H1 (cell line): ENCODE measurements at regions not wholly inside any gene's neighbourhood (a gene's known extent, or its start where the extent isn't known, plus 50 kb on each side); places are given as distances from the start of the nearest gene placed in this dataset.

Experiments used
- CTCF ChIA-PET: fragments of 300-600 bp; sonication (Branson Sonifier 250); formaldehyde crosslinking; loops from one replicate; lab custom pipeline; 2021; ENCODE audit not compliant: partially characterized antibody; lab: Charles Lee
- POLR2A ChIA-PET: fragments of 300-600 bp; sonication (Branson Sonifier 250); formaldehyde crosslinking; loops from one replicate; lab custom pipeline; 2021; ENCODE audit warnings: inconsistent platforms; ENCODE audit not compliant: partially characterized antibody; lab: Charles Lee
- DNase-seq, 2 experiments: peaks; one replicate each; pipeline versions ENCODE4 v3.0.0 to v3.0.0-alpha.2; 2010 to 2022; ENCODE audit warnings: low spot score in 2 of 2, low read depth in 1 of 2, mixed read lengths in 1 of 2
- FAIRE-seq: peaks from 2 replicates; lab custom pipeline; 2011; peaks lifted over from hg19 to GRCh38; lab: Jason Lieb, UNC
- H2AFZ ChIP-seq: 2 replicates; pipeline ENCODE4 v1.8.1; 2012; ENCODE audit warnings: low read length, inconsistent platforms
- H2AK5ac ChIP-seq: 2 replicates; pipeline ENCODE4 v1.6.1; 2013; ENCODE audit warnings: low read depth, low read length
- H2BK120ac ChIP-seq: replicated peaks from 2 replicates; pipeline ENCODE3; 2013; ENCODE audit warnings: low read depth, low read length, inconsistent platforms
- H2BK12ac ChIP-seq: 2 replicates; pipeline ENCODE4 v1.6.1; 2013; ENCODE audit warnings: low read depth, low read length
- H2BK15ac ChIP-seq: 2 replicates; pipeline ENCODE4 v1.6.1; 2013; ENCODE audit warnings: low read length
- H2BK20ac ChIP-seq: 2 replicates; pipeline ENCODE4 v1.6.1; 2013; ENCODE audit warnings: low read length
- H2BK5ac ChIP-seq: 2 replicates; pipeline ENCODE4 v1.6.1; 2013; ENCODE audit warnings: low read depth, low read length
- H3K14ac ChIP-seq: 2 replicates; pipeline ENCODE4 v1.6.1; 2013; ENCODE audit warnings: inconsistent platforms; ENCODE audit not compliant: insufficient read length
- H3K18ac ChIP-seq: 2 replicates; pipeline ENCODE4 v1.6.1; 2013; ENCODE audit warnings: low read length; ENCODE audit errors: extremely low read depth
- H3K23ac ChIP-seq: 2 replicates; pipeline ENCODE4 v1.6.1; 2013; ENCODE audit warnings: inconsistent platforms; ENCODE audit not compliant: insufficient read length
- H3K23me2 ChIP-seq: 2 replicates; pipeline ENCODE4 v1.6.1; 2013; ENCODE audit warnings: low read depth, low read length
- H3K27ac ChIP-seq: 2 replicates; pipeline ENCODE4 v1.6.1; 2011; ENCODE audit warnings: low read depth, low read length, inconsistent platforms
- H3K27me3 ChIP-seq, 4 experiments: replicated peaks in 1 of 4; 1 replicate in 1 of 4; 2 replicates in 3 of 4; pipeline versions ENCODE4 v1.6.1 to v1.8.1; 2011 to 2013; ENCODE audit warnings: low read length in 3 of 4, mild to moderate bottlenecking in 3 of 4, inconsistent platforms in 2 of 4, mixed read lengths in 2 of 4, moderate library complexity in 1 of 4; ENCODE audit not compliant: control insufficient read depth in 3 of 4, insufficient read depth in 3 of 4; ENCODE audit errors: extremely low read depth in 1 of 4
- H3K36me3 ChIP-seq, 4 experiments: 2 replicates each; pipeline versions ENCODE4 v1.6.1 to v1.8.1; 2011 to 2013; ENCODE audit warnings: mild to moderate bottlenecking in 4 of 4, low read length in 3 of 4, moderate library complexity in 2 of 4, control low read depth in 1 of 4, inconsistent platforms in 1 of 4; ENCODE audit not compliant: insufficient read depth in 4 of 4, control insufficient read depth in 2 of 4
- H3K4ac ChIP-seq: replicated peaks from 2 replicates; pipeline ENCODE3; 2013; ENCODE audit warnings: low read length, low read depth, mixed read lengths, inconsistent platforms; ENCODE audit not compliant: insufficient read length
- H3K4me1 ChIP-seq, 4 experiments: replicated peaks in 1 of 4; 1 replicate in 1 of 4; 2 replicates in 3 of 4; pipeline versions ENCODE4 v1.6.1 to v1.8.1; 2011 to 2013; ENCODE audit warnings: low read length in 3 of 4, inconsistent platforms in 2 of 4, mixed read lengths in 1 of 4; ENCODE audit not compliant: insufficient read depth in 4 of 4, control insufficient read depth in 3 of 4
- H3K4me2 ChIP-seq, 2 experiments: 2 replicates each; pipeline versions ENCODE4 v1.6.1 to v1.8.1; 2011 to 2013; ENCODE audit warnings: low read depth in 2 of 2, low read length in 2 of 2, control low read depth in 1 of 2, inconsistent platforms in 1 of 2, mild to moderate bottlenecking in 1 of 2; ENCODE audit not compliant: insufficient read depth in 1 of 2
- H3K4me3 ChIP-seq, 4 experiments: fragments of 200-600, 300-600 bp in 1 of 4; sonication (generic), shearing (Covaris generic), sonication (Bioruptor Twin) in 1 of 4; 2 replicates each; pipeline versions ENCODE4 v1.5.1 to v1.8.1; 2011 to 2016; ENCODE audit warnings: low read length in 4 of 4, low read depth in 3 of 4, control low read depth in 2 of 4, inconsistent platforms in 2 of 4, mild to moderate bottlenecking in 2 of 4, mixed read lengths in 1 of 4, moderate library complexity in 1 of 4; ENCODE audit not compliant: insufficient read depth in 2 of 4; ENCODE audit errors: extremely low read depth in 1 of 4
- H3K56ac ChIP-seq: replicated peaks from 2 replicates; pipeline ENCODE3; 2013; ENCODE audit warnings: low read depth, mild to moderate bottlenecking, mixed read lengths, low read length, inconsistent platforms; ENCODE audit not compliant: insufficient read length
- H3K79me1 ChIP-seq: 2 replicates; pipeline ENCODE4 v1.6.1; 2013; ENCODE audit warnings: low read depth, low read length, control low read depth
- H3K79me2 ChIP-seq, 2 experiments: 2 replicates each; pipeline versions ENCODE4 v1.6.1 to v1.8.1; 2012 to 2013; ENCODE audit warnings: low read length in 2 of 2, mild to moderate bottlenecking in 2 of 2, inconsistent platforms in 1 of 2; ENCODE audit not compliant: insufficient read depth in 2 of 2, control insufficient read depth in 1 of 2
- H3K9ac ChIP-seq, 4 experiments: replicated peaks in 1 of 4; 1 replicate in 1 of 4; 2 replicates in 3 of 4; pipeline versions ENCODE4 v1.6.1 to v1.8.1; 2011 to 2013; ENCODE audit warnings: low read depth in 3 of 4, low read length in 3 of 4, control low read depth in 2 of 4, mild to moderate bottlenecking in 2 of 4, moderate library complexity in 2 of 4, inconsistent platforms in 1 of 4; ENCODE audit errors: extremely low read depth in 1 of 4
- H3K9me3 ChIP-seq, 2 experiments: 2 replicates each; pipeline versions ENCODE4 v1.6.1 to v1.8.1; 2012 to 2013; ENCODE audit warnings: mild to moderate bottlenecking in 2 of 2, moderate library complexity in 2 of 2, control low read depth in 1 of 2, inconsistent platforms in 1 of 2, low read depth in 1 of 2, low read length in 1 of 2, mixed read lengths in 1 of 2; ENCODE audit not compliant: insufficient read depth in 2 of 2
- H4K20me1 ChIP-seq, 2 experiments: replicated peaks in 1 of 2; 2 replicates each; pipeline versions ENCODE3 to v1.8.1; 2011 to 2013; ENCODE audit warnings: inconsistent platforms in 2 of 2, low read length in 2 of 2, mild to moderate bottlenecking in 1 of 2; ENCODE audit not compliant: insufficient read depth in 2 of 2, control insufficient read depth in 1 of 2
- H4K5ac ChIP-seq: 2 replicates; pipeline ENCODE4 v1.6.1; 2013; ENCODE audit warnings: low read length, low read depth, mixed read lengths, inconsistent platforms; ENCODE audit not compliant: insufficient read length
- H4K8ac ChIP-seq: 2 replicates; pipeline ENCODE4 v1.8.0; 2013; ENCODE audit warnings: mild to moderate bottlenecking, moderate library complexity, low read length, inconsistent platforms; ENCODE audit not compliant: insufficient read depth; ENCODE audit errors: extremely low read depth
- H4K91ac ChIP-seq: replicated peaks from 2 replicates; pipeline ENCODE3; 2013; ENCODE audit warnings: low read length, mixed read lengths, inconsistent platforms; ENCODE audit not compliant: insufficient read length
- BCL11A ChIP-seq, 2 experiments: IDR thresholded peaks; one replicate each; pipeline ENCODE4 v1.6.1; 2011; ENCODE audit warnings: low read depth in 2 of 2, low read length in 2 of 2, mild to moderate bottlenecking in 2 of 2
- EP300 ChIP-seq, 2 experiments: IDR thresholded peaks; 1 replicate in 1 of 2; 2 replicates in 1 of 2; pipeline ENCODE4 v1.6.1; 2011 to 2012; ENCODE audit warnings: low read depth in 2 of 2, low read length in 2 of 2, mild to moderate bottlenecking in 2 of 2, borderline replicate concordance in 1 of 2, inconsistent platforms in 1 of 2, moderate library complexity in 1 of 2
- KDM1A ChIP-seq: fragments of 200-600, 300-600 bp; sonication (generic); IDR thresholded peaks from 2 replicates; pipeline ENCODE4 v1.7.1; 2016; ENCODE audit warnings: mild to moderate bottlenecking, low read length, borderline replicate concordance
- MAFK ChIP-seq: IDR thresholded peaks from 2 replicates; pipeline ENCODE4 v1.6.1; 2012; ENCODE audit warnings: low read depth, mild to moderate bottlenecking, improper control_type of control experiment, low read length
- SP2 ChIP-seq: IDR thresholded peaks from 2 replicates; pipeline ENCODE4 v1.6.1; 2012; ENCODE audit warnings: mild to moderate bottlenecking, low read length, inconsistent platforms
- SP4 ChIP-seq: IDR thresholded peaks from 2 replicates; pipeline ENCODE4 v1.6.1; 2012; ENCODE audit warnings: low read length, inconsistent platforms
- WGBS, 2 experiments: shearing (Covaris generic) in 1 of 2; methylation state at CpG; one replicate each; pipeline versions ENCODE4 v1.1.6 to v1.1.7; 2013 to 2015; ENCODE audit warnings: low lambda C conversion rate in 2 of 2, mixed read lengths in 2 of 2, inconsistent platforms in 1 of 2, low coverage in 1 of 2, missing lambda C conversion rate in 1 of 2; ENCODE audit not compliant: insufficient replicate concordance in 2 of 2, insufficient coverage in 1 of 2, insufficient read length in 1 of 2; ENCODE audit errors: extremely low coverage in 1 of 2, missing lambda C conversion rate in 1 of 2; 5-methylcytosine and 5-hydroxymethylcytosine counted together

DNA sequence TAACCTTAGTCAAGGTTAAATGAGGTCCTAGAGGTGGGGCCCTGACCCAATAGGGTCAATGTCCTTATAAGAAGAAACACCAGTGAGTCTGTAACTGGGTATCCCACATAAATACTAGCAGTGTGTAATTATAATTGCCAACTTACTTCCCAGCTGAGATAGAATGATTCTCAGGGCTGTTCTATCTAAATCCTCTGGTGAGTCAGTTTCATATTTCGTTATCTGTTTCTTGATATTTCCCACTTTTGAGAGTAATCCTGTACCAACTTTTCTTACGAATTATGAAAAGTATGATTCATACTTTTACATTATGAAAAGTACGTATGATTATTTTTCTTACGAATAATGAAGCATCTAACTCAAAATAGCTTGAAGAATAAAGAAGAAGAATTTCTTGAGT is 546.8 kb upstream of the NETO1 start:
- Histone ChIP-seq H4K91ac (no peak overlapping the region), H3K4me3 (no peak overlapping the region), H3K18ac (no peak overlapping the region), H3K4me1 (no peaks in the 10 kb centered on the region), H2BK15ac (no peak overlapping the region), H3K36me3 (no peaks in the 10 kb centered on the region), H3K14ac (no peak overlapping the region), H2BK120ac (no peak overlapping the region), H3K79me2 (no peaks in the 10 kb centered on the region), H3K23ac (no peak overlapping the region), H3K9ac (no peak overlapping the region), H2BK12ac (no peak overlapping the region), H3K23me2 (no peaks in the 10 kb centered on the region), H4K5ac (no peak overlapping the region), H3K79me1 (no peaks in the 10 kb centered on the region), H3K4me2 (no peak overlapping the region), H3K9me3 (no peaks in the 10 kb centered on the region), H2AFZ (no peak overlapping the region), H3K4ac (no peak overlapping the region), H3K56ac (no peak overlapping the region), H3K27ac (no peak overlapping the region), H3K27me3 (no peaks in the 10 kb centered on the region), H4K20me1 (no peaks in the 10 kb centered on the region), H2BK5ac (no peak overlapping the region), H2BK20ac (no peak overlapping the region), H2AK5ac (no peak overlapping the region), H4K8ac (no peak overlapping the region)
- DNase-seq (no peak), FAIRE-seq (no peak)
- POLR2A ChIA-PET: no interaction called here
- CTCF ChIA-PET: no interaction called here
- WGBS, 2 experiments: 70% methylated on average over 4 of the region's 4 CpGs; no CpG with 5 or more reads in 1 of the 2 experiments
- TF ChIP-seq SP4: no peak
- no peak for TF ChIP-seq MAFK
- TF ChIP-seq SP2: no peak
- no peak for TF ChIP-seq KDM1A
- no peak for TF ChIP-seq EP300 (IDR thresholded peaks at IDR 0.05; ENCODE audit: borderline replicate concordance in 1 of 2, low read depth in 2 of 2, low read length in 2 of 2)
- TF ChIP-seq BCL11A (IDR thresholded peaks at IDR 0.05; ENCODE audit: low read depth in 2 of 2, low read length in 2 of 2): no peak
